ENCODE measurements at regions not wholly inside any gene's neighbourhood (a gene's known extent, or its start where the extent isn't known, plus 50 kb on each side); places are given as distances from the start of the nearest gene placed in this dataset.

DNA sequence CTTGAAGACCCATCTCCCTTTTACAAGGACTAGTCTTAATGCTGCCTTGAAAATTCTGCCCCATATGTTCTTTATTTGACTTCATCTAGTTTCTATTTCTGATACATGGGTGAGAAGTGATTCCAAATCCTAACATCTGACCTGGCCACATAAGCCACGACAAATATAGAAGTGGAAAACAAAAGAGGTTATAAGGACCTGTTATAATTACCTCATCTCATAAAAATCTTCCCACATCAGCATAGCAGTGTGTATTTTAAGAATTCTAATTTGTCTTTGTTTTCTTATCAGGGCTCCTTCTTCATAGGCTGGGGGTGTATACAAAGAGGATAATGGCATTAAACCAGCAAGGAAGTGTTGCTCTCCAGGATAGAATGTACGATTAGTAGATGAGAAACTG lies 1007.4 kb downstream of the TTLL7 start:
- ATAC-seq (ENCODE audit: low read depth) (no peak), DNase-seq (no peak)
- Histone ChIP-seq H2AK5ac (ENCODE audit: low read depth, low read length) (no peak overlapping the region), H3K4ac (ENCODE audit: low read depth, low read length) (no peak overlapping the region), H4K91ac (ENCODE audit: insufficient read depth, low read depth, low read length) (no peak overlapping the region), H3K9me1 (ENCODE audit: insufficient read depth, low read length) (no peaks in the 10 kb centered on the region), H3K56ac (ENCODE audit: extremely low read depth, insufficient read depth, low read length) (no peak overlapping the region), H2BK15ac (ENCODE audit: low read depth, low read length) (no peak overlapping the region), H3K4me3 (ENCODE audit: insufficient read depth, low read depth, low read length) (no peak overlapping the region), H2BK120ac (ENCODE audit: low read depth, low read length) (no peak overlapping the region), H2BK5ac (ENCODE audit: low read depth, low read length, poor library complexity, severe bottlenecking) (no peak overlapping the region), H3K9me3 (ENCODE audit: control insufficient read depth, insufficient read depth, low read length) (no peaks in the 10 kb centered on the region), H3K4me2 (ENCODE audit: low read depth, low read length) (no peak overlapping the region), H3K36me3 (ENCODE audit: control insufficient read depth, insufficient read depth, low read length) (no peaks in the 10 kb centered on the region), H2BK20ac (ENCODE audit: low read depth, low read length) (no peak overlapping the region), H3K79me1 (ENCODE audit: low read depth in 1 of 2, low read length in 2 of 2) (no peaks in the 10 kb centered on the region), H3K14ac (replicated peaks; ENCODE audit: low read depth, low read length) (no peak overlapping the region), H2AK9ac (replicated peaks; ENCODE audit: low read depth, low read length, poor library complexity) (no peak overlapping the region), H3K23ac (ENCODE audit: low read depth, low read length) (no peak overlapping the region), H4K5ac (ENCODE audit: low read depth, low read length) (no peak overlapping the region), H2AFZ (replicated peaks; ENCODE audit: low read length, poor library complexity) (no peak overlapping the region), H3K27ac (ENCODE audit: insufficient read depth, low read length) (no peak overlapping the region), H4K20me1 (ENCODE audit: insufficient read depth, low read length) (no peaks in the 10 kb centered on the region), H3K18ac (ENCODE audit: low read depth, low read length) (no peak overlapping the region), H3K27me3 (ENCODE audit: control insufficient read depth, insufficient read depth, low read length) (no peaks in the 10 kb centered on the region), H4K8ac (ENCODE audit: low read depth in 2 of 2, low read length in 2 of 2) (no peak overlapping the region), H3K4me1 (ENCODE audit: control insufficient read depth, insufficient read depth, low read length) (no peaks in the 10 kb centered on the region), H3K9ac (ENCODE audit: low read depth, low read length) (no peak overlapping the region)
- POLR2A ChIA-PET (ENCODE audit: unreplicated experiment), result no interaction called here
- intact Hi-C loops (cut with micrococcal nuclease) (no loop called here), dilution Hi-C loops (cut with HindIII; ENCODE audit: low sequenced_read_pairs, unreplicated experiment) (no loop called here), in situ Hi-C loops (cut with MboI; ENCODE audit: low sequenced_read_pairs) (no loop called here)
- no TSS peak for BruUV-seq (replicated peaks)
- TF ChIP-seq NFE2L2 (IDR thresholded peaks at IDR 0.05; ENCODE audit: low read depth, low read length) (no peak), RAD21 (IDR thresholded peaks at IDR 0.05; ENCODE audit: low read length) (no peak), SMC3 (IDR thresholded peaks at IDR 0.05; ENCODE audit: low read depth, low read length) (no peak), ELK1 (IDR thresholded peaks at IDR 0.05; ENCODE audit: borderline replicate concordance, low read depth, low read length) (no peak), RCOR1 (IDR thresholded peaks at IDR 0.05; ENCODE audit: insufficient replicate concordance, low read length) (no peak), CEBPB (IDR thresholded peaks at IDR 0.05; ENCODE audit: low read depth, low read length) (no peak), BHLHE40 (IDR thresholded peaks at IDR 0.05; ENCODE audit: low read depth, low read length) (no peak), MAZ (IDR thresholded peaks at IDR 0.05; ENCODE audit: borderline replicate concordance, low read depth, low read length) (no peak), FOS (IDR thresholded peaks at IDR 0.05; ENCODE audit: low read depth, low read length) (no peak), POLR2A (IDR thresholded peaks at IDR 0.05; ENCODE audit: low read depth, low read length) (no peak), RFX5 (IDR thresholded peaks at IDR 0.05; ENCODE audit: low read depth, low read length) (no peak)
- no CpG with 5 or more reads among the region's 2 CpGs for WGBS, 2 experiments (ENCODE audit: extremely low coverage in 2 of 2, insufficient read length in 1 of 2)
- CTCF ChIA-PET, result no interaction called here
